H1 (cell line): ENCODE measurements at regions not wholly inside any gene's neighbourhood (a gene's known extent, or its start where the extent isn't known, plus 50 kb on each side); places are given as distances from the start of the nearest gene placed in this dataset.

Experiments used
- ASH2L ChIP-seq: fragments of 200-600, 300-600 bp; sonication (generic); IDR thresholded peaks from one replicate; pipeline ENCODE4 v1.7.1; 2017; ENCODE audit warnings: low read length
- EGR1 ChIP-seq: IDR thresholded peaks from 2 replicates; pipeline ENCODE4 v1.6.1; 2011; ENCODE audit warnings: low read depth, low read length, borderline replicate concordance
- EP300 ChIP-seq, 2 experiments: IDR thresholded peaks; 1 replicate in 1 of 2; 2 replicates in 1 of 2; pipeline ENCODE4 v1.6.1; 2011 to 2012; ENCODE audit warnings: low read depth in 2 of 2, low read length in 2 of 2, mild to moderate bottlenecking in 2 of 2, borderline replicate concordance in 1 of 2, inconsistent platforms in 1 of 2, moderate library complexity in 1 of 2
- JUN ChIP-seq: IDR thresholded peaks from 2 replicates; pipeline ENCODE4 v1.6.1; 2011; ENCODE audit warnings: low read depth, mild to moderate bottlenecking, improper control_type of control experiment, low read length
- POU5F1 ChIP-seq: IDR thresholded peaks from 2 replicates; pipeline ENCODE4 v1.6.1; 2011; ENCODE audit warnings: low read depth, mild to moderate bottlenecking, low read length, moderate library complexity
- RFX5 ChIP-seq: IDR thresholded peaks from 2 replicates; pipeline ENCODE4 v1.6.1; 2011; ENCODE audit warnings: low read depth, low read length, improper control_type of control experiment, borderline replicate concordance
- SIX5 ChIP-seq: IDR thresholded peaks from 2 replicates; pipeline ENCODE4 v1.6.1; 2011; ENCODE audit warnings: mild to moderate bottlenecking, low read depth, low read length
- SUZ12 ChIP-seq: fragments of 200-600 bp; sonication (generic); IDR thresholded peaks from 2 replicates; pipeline ENCODE4 v1.6.1; 2012; ENCODE audit warnings: mild to moderate bottlenecking, inconsistent platforms, low read length, moderate library complexity, mixed read lengths
- TAF1 ChIP-seq: IDR thresholded peaks from 2 replicates; pipeline ENCODE4 v1.6.1; 2011; ENCODE audit warnings: mild to moderate bottlenecking, low read depth, low read length
- TAF7 ChIP-seq: optimal IDR thresholded peaks from 2 replicates; pipeline ENCODE3; 2011; ENCODE audit warnings: low read depth, mild to moderate bottlenecking, inconsistent platforms, low read length, moderate library complexity, borderline replicate concordance
- TF ChIP-seq, protein P1 (sequence below): fragments of 300-600 bp; sonication (generic); IDR thresholded peaks from 2 replicates; pipeline ENCODE4 v1.7.1; 2012; ENCODE audit warnings: low read length, moderate library complexity, mild to moderate bottlenecking, inconsistent platforms; ENCODE audit not compliant: insufficient replicate concordance
- TF ChIP-seq, protein P2 (sequence below): IDR thresholded peaks from 2 replicates; pipeline ENCODE4 v1.6.1; 2011; ENCODE audit warnings: low read depth, mild to moderate bottlenecking, low read length; ENCODE audit not compliant: insufficient read depth

DNA sequence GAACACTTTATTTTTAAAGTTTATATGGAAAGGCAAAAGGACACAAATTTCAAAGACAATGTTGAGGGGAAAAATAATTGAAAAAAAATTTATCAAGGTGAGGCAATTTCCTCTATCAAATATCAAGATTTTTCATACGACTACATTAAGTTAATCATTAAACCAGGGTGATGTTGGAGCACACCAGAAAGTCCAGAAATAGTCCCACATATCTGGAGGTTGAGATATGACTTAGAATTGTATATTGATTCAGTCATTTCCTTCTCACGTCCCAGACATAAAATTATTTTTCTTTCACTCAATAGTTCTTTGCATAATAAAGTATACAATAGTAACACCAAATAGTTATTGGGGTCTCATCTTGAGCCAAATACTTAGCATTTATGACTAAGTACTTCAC lies 605.1 kb downstream of the NUP35 start (continued):
- TF ChIP-seq, protein P1, sequence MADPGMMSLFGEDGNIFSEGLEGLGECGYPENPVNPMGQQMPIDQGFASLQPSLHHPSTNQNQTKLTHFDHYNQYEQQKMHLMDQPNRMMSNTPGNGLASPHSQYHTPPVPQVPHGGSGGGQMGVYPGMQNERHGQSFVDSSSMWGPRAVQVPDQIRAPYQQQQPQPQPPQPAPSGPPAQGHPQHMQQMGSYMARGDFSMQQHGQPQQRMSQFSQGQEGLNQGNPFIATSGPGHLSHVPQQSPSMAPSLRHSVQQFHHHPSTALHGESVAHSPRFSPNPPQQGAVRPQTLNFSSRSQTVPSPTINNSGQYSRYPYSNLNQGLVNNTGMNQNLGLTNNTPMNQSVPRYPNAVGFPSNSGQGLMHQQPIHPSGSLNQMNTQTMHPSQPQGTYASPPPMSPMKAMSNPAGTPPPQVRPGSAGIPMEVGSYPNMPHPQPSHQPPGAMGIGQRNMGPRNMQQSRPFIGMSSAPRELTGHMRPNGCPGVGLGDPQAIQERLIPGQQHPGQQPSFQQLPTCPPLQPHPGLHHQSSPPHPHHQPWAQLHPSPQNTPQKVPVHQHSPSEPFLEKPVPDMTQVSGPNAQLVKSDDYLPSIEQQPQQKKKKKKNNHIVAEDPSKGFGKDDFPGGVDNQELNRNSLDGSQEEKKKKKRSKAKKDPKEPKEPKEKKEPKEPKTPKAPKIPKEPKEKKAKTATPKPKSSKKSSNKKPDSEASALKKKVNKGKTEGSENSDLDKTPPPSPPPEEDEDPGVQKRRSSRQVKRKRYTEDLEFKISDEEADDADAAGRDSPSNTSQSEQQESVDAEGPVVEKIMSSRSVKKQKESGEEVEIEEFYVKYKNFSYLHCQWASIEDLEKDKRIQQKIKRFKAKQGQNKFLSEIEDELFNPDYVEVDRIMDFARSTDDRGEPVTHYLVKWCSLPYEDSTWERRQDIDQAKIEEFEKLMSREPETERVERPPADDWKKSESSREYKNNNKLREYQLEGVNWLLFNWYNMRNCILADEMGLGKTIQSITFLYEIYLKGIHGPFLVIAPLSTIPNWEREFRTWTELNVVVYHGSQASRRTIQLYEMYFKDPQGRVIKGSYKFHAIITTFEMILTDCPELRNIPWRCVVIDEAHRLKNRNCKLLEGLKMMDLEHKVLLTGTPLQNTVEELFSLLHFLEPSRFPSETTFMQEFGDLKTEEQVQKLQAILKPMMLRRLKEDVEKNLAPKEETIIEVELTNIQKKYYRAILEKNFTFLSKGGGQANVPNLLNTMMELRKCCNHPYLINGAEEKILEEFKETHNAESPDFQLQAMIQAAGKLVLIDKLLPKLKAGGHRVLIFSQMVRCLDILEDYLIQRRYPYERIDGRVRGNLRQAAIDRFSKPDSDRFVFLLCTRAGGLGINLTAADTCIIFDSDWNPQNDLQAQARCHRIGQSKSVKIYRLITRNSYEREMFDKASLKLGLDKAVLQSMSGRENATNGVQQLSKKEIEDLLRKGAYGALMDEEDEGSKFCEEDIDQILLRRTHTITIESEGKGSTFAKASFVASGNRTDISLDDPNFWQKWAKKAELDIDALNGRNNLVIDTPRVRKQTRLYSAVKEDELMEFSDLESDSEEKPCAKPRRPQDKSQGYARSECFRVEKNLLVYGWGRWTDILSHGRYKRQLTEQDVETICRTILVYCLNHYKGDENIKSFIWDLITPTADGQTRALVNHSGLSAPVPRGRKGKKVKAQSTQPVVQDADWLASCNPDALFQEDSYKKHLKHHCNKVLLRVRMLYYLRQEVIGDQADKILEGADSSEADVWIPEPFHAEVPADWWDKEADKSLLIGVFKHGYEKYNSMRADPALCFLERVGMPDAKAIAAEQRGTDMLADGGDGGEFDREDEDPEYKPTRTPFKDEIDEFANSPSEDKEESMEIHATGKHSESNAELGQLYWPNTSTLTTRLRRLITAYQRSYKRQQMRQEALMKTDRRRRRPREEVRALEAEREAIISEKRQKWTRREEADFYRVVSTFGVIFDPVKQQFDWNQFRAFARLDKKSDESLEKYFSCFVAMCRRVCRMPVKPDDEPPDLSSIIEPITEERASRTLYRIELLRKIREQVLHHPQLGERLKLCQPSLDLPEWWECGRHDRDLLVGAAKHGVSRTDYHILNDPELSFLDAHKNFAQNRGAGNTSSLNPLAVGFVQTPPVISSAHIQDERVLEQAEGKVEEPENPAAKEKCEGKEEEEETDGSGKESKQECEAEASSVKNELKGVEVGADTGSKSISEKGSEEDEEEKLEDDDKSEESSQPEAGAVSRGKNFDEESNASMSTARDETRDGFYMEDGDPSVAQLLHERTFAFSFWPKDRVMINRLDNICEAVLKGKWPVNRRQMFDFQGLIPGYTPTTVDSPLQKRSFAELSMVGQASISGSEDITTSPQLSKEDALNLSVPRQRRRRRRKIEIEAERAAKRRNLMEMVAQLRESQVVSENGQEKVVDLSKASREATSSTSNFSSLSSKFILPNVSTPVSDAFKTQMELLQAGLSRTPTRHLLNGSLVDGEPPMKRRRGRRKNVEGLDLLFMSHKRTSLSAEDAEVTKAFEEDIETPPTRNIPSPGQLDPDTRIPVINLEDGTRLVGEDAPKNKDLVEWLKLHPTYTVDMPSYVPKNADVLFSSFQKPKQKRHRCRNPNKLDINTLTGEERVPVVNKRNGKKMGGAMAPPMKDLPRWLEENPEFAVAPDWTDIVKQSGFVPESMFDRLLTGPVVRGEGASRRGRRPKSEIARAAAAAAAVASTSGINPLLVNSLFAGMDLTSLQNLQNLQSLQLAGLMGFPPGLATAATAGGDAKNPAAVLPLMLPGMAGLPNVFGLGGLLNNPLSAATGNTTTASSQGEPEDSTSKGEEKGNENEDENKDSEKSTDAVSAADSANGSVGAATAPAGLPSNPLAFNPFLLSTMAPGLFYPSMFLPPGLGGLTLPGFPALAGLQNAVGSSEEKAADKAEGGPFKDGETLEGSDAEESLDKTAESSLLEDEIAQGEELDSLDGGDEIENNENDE, result no peak
- no peak for TF ChIP-seq ASH2L
- TF ChIP-seq EP300 (IDR thresholded peaks at IDR 0.05; ENCODE audit: borderline replicate concordance in 1 of 2, low read depth in 2 of 2, low read length in 2 of 2), result no peak
- no peak for TF ChIP-seq POU5F1
- no peak for TF ChIP-seq SUZ12
- no peak for TF ChIP-seq SIX5
- TF ChIP-seq, protein P2, sequence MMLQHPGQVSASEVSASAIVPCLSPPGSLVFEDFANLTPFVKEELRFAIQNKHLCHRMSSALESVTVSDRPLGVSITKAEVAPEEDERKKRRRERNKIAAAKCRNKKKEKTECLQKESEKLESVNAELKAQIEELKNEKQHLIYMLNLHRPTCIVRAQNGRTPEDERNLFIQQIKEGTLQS, result no peak
- no peak for TF ChIP-seq TAF1
- no peak for TF ChIP-seq TAF7
- TF ChIP-seq EGR1, result no peak
- no peak for TF ChIP-seq JUN
- TF ChIP-seq RFX5, result no peak
